Sciatic nerve (tissue), 2 donors: ENCODE measurements at regions not wholly inside any gene's neighbourhood (a gene's known extent, or its start where the extent isn't known, plus 50 kb on each side); places are given as distances from the start of the nearest gene placed in this dataset.
"Not testable (repeated sequence)": the region's sequence is repeated elsewhere in the genome, so short reads cannot be mapped to it uniquely, and the experiment has no call there.

Source experiments
- ATAC-seq: fragments of 200-7000 bp; cut with Tn5 transposase; one replicate; pipeline ENCODE4 v1.9.1; 2020; ENCODE audit warnings: mild to moderate bottlenecking, moderate library complexity
- DNase-seq: peaks from one replicate; pipeline ENCODE4 v3.0.0-alpha.2; 2020; ENCODE audit warnings: low spot score
- intact Hi-C: fragments of 100-400 bp; cut with DNase I; formaldehyde crosslinking; loops from one replicate; pipeline ENCODE4 v1.14.2; 2022
- donor health status: DM: no; HTN: no; CAD: no.
- donor health status: DM: no; HTN: no; CAD: no.

DNA sequence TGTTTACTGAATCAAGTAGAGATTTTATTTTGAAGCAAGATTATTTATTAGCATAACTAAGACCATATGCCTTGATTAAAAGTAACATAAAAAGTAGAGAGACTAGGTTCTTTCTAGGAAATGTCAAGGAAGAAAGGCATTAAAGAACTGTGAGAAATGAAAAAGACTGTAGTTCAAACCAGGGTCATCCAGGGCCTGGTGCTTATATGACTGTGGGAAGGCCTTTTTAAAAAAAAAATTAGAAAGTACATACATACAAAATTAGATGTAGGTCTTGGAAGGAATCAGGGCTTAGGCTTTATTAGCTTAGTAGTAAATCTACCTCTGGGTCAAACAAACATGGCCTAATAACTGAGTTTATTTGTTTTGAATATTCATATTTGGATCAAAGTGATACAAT, 173.9 kb upstream of the TBL1XR1 start:
- DNase-seq = no peak
- intact Hi-C loops = no loop called here
- no peak for ATAC-seq

DNA sequence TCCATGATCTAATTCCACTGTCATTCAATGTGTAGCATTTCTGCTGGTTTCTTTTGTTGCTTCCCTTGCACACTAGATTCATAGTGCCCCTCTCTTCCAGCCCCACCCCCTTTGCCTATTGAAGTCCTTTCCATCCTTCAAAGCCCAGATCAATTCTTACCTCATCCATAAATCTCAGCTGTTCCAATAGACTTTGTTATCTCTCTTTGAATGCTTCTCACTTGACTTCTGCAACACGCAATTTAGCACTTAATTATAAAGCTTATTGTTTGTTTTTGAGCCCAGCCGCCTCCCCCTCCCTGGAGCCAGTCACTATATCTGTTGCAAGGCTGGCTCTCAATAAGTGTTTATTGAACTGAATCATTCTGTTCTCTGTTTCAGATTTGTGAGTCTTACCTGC, 174.6 kb upstream of the TBL1XR1 start:
- DNase-seq (no peak), ATAC-seq (no peak)
- intact Hi-C loops = no loop called here

DNA sequence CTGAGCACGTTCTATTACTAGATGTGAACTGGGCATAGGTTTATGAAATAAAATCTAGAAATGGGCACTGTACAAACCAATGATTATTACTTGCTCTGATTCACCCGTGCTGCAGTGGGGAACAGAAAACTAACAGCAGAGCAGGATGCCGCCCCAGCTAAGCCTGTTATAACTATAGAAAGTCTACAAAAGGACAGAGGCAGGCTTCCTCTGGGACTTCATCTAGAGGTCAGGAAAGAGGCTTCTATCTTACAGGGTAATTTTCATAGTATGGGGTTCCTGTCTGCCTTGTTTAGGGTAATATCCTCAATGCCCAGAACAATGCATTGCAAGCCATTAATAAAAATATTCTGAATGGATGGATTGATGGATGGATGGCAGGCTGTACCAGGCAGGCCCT, 177.0 kb upstream of the TBL1XR1 start:
- DNase-seq = no peak
- intact Hi-C loops = no loop called here
- no peak for ATAC-seq

DNA sequence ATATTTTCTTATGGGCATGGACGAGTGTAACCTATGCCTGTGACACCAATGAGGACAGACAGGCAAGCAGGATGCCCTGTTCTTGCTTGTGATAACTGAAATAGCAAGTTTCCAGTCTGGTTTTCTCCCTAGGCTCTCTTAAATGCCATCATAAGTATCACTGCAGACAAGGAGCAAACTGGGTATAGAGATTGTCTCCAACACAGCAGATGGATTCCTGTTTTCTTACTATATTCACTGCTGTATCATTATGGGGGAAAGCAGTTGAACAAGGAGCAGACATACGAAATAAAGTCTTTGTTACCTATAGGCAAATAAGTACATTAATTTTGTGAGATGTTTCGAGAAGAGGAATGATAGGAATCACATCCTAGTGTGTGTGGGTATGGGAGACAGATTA, 178.0 kb upstream of the TBL1XR1 start:
- ATAC-seq = no peak
- intact Hi-C loops = no loop called here
- no peak for DNase-seq

DNA sequence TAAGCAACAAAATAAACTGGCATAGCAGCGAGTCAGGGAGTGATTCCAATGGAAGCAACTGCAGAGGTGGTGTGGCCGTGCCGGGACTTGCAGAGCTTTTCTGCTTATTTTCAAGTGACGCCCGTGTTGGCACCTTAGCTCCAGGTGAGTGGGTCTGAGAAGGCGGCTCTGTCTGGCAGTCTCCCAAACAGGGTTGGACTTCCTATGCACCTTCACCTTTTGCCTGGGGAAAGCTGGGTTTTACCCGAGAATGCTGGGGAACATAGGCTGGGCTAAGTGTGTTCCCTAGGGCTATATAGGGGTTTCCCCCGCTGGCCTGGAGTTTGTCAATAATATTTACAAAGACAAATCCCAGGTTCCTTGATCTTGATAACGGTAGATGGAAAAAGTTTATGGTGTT, 179.9 kb upstream of the TBL1XR1 start:
- DNase-seq (no peak), ATAC-seq (no peak)
- intact Hi-C loops = no loop called here

DNA sequence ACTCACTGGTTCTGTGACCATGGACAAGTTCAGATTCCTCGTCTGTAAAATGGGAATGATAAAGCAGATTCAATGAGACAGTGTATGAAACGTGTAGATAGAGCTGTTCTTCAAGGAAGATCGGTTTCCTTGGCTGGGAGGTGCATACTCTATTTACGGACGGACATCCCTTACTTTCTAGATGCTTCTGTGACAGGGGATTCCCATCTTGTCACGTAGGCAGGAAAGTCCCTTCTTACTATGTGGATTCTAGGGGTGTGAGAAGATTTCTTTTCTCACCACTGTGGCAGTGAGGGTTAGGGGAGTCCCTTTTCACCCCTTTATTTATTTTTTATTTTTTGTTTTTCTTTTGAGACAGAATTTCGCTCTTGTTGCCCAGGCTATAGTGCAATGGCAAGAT, 180.9 kb upstream of the TBL1XR1 start:
- DNase-seq (no peak), ATAC-seq (no peak)
- intact Hi-C loops = no loop called here

DNA sequence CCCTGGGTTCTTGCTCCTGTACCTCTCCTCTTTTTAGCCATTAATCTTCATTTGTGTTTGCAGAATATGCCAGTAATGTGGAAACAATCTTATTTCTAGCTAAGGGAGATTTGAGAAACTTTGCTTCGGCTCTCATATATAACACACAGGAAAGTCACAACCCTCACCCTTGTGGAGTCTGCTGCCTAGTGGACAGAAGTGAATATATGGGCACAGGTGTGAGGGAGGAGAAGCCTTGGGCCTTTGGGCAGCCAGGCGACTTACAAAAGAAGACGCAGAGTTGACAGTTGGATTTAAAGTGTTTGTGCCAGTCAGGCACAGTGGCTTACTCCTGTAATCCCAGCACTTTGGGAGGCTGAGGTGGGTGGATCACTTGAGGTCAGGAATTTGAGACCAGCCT, 181.8 kb upstream of the TBL1XR1 start:
- no peak for ATAC-seq
- intact Hi-C loops = no loop called here

DNA sequence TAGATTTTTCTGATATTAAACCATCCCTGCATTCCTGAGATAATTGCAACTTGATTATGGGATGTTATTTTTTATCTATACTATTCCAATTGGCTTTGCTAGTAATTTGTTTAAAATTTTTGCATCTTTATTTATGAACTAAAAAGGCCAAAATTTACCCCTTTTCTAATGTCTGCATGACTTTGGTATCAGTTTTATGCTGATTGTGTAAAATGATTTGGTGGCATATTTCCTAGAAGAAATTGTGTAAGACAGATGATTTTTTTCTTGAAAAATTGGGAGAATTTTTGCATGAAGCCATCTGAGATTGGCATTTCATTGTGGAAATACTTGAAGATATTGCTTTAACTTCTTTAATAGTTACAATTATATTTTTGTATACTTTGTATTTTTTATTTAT, 183.8 kb upstream of the TBL1XR1 start:
- no peak for DNase-seq

More for the DNA sequence above, 181.8 kb upstream of the TBL1XR1 start:
- no peak for DNase-seq

DNA sequence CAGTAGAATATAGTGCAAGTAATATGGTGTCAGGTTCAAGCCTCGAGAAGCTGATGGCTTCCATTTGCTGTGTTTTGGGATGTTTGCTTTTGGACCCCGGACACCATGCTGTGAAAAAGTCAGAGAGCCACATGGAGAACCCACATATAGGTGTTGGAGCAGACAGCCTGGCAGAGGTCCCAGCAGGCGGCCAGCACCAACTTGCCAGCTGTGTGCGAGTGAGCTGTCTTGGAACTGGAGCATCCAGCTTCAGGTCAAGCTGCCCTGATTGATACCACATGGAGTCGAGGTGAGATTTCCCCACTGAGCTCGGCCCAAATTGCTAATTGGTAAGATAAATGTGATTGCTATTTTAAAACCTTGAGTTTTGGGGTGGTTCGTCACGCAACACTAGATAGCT, 185.7 kb upstream of the TBL1XR1 start:
- ATAC-seq = no peak
- intact Hi-C loops = no loop called here
- DNase-seq = no peak

More for the DNA sequence above, 183.8 kb upstream of the TBL1XR1 start:
- no peak for ATAC-seq
- intact Hi-C loops = no loop called here

DNA sequence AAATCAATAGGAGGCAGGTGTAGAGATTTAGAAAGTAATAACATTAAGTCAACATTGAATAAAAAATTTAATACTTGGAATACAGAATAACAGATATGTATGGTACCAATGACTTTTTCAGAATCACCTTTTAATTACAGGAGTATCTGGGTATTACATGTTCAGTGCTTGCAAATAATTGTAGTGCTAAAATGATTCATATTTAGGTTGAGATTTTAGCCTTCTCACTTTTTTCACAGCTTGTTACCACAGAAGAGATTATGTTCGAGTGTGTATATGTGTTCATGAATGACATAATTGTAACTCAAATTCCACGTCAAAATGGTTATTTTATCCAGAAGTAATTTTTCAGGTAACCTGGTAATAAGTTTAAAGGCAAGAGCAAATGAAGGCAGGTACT, 187.9 kb upstream of the TBL1XR1 start:
- ATAC-seq = no peak
- intact Hi-C loops = no loop called here

DNA sequence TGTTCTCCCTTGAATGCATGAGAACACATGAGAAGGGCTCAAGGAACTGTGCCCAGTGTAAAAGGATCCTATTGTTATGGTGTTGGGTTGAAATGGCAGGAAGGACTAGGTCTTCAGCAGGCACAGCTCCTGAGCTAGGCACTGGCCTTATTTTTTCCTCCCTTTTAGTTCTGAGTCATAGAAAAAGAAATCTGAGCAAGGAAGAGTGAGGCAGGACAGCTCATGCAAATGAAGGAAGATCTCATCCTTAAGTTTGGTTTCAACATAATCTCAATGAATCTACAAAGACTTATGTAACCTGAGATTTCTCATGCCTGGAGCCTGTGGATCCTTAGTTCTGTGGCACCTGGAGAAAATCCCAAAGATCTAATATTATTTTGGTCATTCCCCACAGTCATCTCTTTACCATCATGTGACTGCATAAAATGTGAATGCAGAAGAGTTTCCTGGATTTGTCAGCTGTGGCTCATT, 188.6 kb upstream of the TBL1XR1 start:
- intact Hi-C loops = no loop called here
- no peak for ATAC-seq

More for the DNA sequence above, 187.9 kb upstream of the TBL1XR1 start:
- DNase-seq = no peak

DNA sequence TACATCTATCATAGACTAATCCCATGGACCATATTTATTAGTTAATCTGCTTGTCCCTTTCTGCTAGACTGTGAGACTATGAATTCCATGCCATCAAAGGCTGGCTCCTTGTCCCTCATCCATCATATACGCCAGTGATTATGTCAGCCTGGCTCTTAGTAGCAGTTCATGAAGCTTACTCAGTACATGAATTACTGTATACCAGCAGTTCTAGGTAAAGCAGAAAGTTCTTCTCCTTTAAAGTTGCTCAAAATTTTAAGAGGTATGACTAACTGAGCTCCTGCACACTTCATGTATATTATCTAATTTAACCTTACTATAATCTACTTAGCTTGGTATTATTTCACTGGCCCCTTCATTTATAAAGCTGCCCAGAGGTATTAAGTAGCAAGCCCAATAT, 190.9 kb upstream of the TBL1XR1 start:
- intact Hi-C loops = no loop called here
- ATAC-seq (no peak), DNase-seq (no peak)

More for the DNA sequence above, 188.6 kb upstream of the TBL1XR1 start:
- DNase-seq = no peak

DNA sequence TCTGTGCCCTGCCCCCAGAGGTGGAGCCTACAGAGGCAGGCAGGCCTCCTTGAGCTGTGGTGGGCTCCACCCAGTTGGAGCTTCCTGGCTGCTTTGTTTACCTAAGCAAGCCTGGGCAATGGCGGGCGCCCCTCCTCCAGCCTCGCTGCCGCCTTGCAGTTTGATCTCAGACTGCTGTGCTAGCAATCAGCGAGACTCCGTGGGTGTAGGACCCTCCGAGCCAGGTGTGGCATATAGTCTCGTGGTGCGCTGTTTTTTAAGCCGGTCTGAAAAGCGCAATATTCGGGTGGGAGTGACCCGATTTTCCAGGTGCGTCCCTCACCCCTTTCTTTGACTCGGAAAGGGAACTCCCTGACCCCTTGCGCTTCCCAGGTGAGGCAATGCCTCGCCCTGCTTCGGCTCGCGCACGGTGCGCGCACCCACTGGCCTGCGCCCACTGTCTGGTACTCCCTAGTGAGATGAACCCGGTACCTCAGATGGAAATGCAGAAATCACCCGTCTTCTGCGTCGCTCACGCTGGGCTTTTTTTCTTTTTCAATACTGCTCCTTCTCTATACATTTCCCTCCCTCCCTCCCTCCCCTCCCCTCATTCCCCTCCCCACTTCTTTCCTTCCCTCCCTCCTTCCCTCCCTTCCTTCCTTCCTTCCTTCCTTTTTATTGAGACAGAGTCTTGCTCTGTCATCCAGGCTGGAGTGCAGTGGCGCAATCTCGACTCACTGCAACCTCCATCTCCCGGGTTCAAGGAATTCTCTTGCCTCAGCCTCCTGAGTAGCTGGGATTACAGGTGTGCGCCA, 197.1 kb upstream of the TBL1XR1 start:
- intact Hi-C loops, DNase-seq, ATAC-seq: not testable (repeated sequence)

DNA sequence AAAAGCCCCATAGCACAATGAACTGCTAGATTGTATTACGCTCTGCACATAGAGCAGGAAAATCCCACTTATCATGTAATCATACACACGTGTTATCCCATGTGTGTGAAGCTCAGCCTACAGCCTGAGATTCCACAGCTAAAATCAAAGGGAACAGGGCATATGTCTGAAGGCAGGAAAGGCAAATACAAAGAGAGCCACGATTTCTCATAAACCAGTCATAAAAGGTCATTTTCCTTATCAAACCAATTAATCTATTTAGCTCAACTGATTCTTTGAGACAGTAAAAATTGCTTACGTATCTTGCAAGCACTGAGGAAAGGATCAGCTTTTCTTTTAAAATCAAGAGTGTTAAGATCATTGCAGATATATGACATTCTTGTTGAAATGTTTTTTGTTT, 199.5 kb upstream of the TBL1XR1 start:
- intact Hi-C loops = no loop called here
- ATAC-seq = no peak

DNA sequence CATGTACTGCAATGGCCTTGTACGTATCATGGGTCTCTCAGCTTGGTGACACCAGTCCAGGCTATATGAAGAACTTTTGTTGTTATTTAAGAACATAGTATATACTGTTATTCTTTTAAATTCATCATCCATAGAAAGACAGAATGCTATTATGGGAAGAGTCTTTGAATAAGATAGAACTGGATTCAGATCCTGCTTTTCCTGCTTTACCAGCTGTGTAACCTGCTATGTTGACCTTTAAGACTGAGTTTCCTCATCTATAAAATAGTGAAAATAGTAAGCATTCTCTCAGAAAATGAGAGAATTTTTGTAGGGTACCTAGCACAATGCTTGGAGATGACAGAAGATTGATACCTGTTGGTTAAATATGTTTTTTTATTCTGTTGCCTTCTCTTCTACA, 204.1 kb upstream of the TBL1XR1 start:
- DNase-seq (no peak), ATAC-seq (no peak)
- intact Hi-C loops = no loop called here

More for the DNA sequence above, 199.5 kb upstream of the TBL1XR1 start:
- DNase-seq = no peak

DNA sequence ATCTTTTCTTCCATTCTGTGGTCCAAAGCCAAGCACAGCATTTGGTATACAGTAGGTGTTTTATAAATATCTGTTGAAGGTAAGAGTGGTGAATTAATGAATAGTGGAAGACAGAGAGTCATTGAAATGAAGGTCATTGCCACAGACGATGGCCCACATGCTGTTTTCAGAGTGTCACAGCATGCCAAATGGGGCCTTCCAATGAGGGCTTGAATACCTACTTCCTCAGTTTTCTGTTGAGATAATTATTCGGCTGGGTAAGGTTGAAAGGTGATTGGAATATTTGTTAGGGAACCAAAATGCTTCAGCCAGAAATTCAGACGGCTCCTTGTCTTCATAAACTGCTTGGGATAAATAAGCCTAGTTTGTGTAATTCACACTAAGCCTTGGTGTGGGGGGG, 205.3 kb upstream of the TBL1XR1 start:
- DNase-seq (no peak), ATAC-seq (no peak)
- intact Hi-C loops = no loop called here

DNA sequence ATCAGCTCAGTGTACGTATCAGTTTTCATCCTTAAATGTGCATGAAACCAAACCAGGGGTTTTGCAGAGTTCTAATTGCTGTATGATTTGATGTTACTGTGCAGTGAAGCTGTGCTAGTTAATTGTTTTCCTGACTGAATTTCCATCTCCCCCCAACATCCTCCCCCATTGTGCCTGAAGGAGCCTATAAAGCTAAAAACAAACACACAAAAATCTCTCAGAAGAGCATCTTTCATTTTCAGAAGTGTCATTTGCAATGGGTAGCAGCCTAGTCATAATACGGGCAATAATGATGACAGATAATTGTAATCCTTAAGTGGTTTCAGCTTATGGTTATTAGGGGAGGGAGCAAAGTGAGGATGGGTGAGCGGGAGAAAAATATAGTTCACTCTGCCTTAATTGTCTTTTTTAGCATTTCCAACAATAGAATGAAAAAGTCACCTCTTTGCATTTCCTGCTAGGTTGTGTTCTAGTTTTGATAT, 207.9 kb upstream of the TBL1XR1 start:
- DNase-seq (no peak), ATAC-seq (no peak)
- intact Hi-C loops = no loop called here

DNA sequence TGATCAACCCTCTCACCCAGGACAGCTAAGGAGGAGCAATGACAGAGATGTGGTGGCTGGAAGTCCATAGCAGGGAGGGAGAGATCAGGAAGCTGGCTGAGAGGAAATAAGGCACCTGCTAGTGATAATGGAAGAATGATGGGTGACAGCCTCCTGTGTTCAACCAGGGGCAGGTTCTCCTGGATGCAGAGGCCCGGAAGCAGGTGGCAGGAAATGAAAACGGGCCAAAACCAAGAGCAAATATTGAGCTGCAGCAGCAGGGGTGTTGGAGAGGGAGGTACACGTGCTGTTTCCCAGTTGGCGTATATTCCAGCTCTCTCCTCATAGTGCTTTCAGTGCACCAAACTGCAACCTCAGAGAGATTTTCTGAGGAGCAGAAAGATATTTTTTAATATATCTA, 213.4 kb upstream of the TBL1XR1 start:
- DNase-seq = no peak
- intact Hi-C loops = no loop called here
- ATAC-seq = no peak

DNA sequence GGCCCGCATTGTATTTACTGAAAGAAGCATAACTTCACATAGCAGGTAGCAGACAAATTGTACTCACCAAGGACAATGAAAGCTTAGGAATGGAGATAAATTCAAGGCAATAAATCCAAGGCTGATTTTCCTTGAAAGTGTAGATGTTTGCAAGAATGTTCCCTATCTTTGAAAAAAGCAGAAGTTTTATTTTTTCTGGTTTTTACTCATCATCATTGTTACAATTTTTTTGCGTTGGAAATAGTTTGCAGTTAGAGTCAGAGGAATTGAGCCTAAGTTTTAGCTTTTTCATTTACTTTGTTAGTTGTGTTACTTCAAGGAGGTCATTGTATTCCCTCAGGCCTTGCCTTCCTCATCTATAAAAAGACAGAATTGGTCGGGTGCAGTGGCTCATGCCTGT, 213.9 kb upstream of the TBL1XR1 start:
- intact Hi-C loops = no loop called here
- DNase-seq (no peak), ATAC-seq (no peak)

DNA sequence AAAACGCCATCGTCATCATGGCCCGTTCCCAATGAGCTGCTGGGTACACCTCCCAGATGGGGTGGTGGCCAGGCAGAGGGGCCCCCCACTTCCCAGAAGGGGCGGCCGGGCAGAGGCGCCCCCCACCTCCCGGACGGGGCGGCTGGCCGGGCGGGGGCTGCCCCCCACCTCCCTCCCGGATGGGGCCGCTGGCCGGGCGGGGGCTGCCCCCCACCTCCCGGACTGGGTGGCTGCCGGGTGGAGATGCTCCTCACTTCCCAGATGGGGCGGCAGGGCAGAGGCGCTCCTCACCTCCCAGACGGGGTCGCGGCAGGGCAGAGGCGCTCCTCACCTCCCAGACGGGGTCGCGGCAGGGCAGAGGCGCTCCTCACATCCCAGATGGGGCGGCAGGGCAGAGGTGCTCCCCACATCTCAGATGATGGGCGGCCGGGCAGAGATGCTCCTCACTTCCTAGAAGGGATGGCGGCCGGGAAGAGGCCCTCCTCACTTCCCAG, 215.4 kb upstream of the TBL1XR1 start:
- DNase-seq, ATAC-seq, intact Hi-C loops: not testable (repeated sequence)

DNA sequence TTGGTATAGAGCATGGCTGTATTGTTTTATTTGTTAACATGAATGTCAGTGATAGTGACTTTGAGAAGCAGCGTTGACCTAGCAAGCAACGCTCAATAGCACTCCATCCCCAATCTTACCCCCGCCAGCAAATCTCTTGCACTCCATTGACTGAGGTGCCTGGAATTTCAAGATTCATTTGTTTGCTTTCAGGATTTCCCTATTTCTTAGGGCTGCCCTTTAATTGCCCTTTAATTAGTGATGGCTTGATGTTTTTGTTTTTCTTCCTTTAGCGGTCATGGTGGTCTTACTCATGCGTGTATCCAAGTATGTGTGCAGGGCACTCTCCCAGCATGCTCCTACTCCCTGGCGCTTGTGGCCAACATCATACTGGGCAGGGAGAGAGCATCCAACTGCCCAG, 216.8 kb upstream of the TBL1XR1 start:
- intact Hi-C loops = no loop called here
- no peak for DNase-seq
- no peak for ATAC-seq
